AML-193 (cell line): ENCODE measurements at regions not wholly inside any gene's neighbourhood (a gene's known extent, or its start where the extent isn't known, plus 50 kb on each side); places are given as distances from the start of the nearest gene placed in this dataset.
"Not testable (repeated sequence)": the region's sequence is repeated elsewhere in the genome, so short reads cannot be mapped to it uniquely, and the experiment has no call there.

Source experiments
- DNase-seq, 2 experiments: peaks; one replicate each; lab custom pipeline; 2025; lab: John Stamatoyannopoulos, UW

DNA sequence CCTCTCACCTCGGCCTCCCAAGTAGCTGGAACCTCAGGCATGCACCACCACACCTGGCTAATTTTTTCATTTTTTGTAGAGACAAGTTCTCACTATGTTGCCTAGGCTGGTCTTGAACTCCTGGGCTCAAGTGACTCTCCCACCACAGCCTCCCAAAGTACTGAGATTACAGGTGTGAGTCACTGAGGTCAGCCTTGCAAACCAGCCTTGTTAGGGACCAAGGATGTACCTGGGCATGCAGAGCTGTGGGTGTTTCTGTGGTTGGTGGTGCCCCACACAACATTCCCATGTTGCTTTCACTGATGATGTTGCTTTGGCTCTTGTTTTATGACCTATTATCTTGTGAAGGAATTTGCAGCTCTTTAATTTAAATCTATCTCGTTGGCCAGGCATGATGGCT lies 54.8 kb downstream of the OTUD1 start:
- no peak for DNase-seq

DNA sequence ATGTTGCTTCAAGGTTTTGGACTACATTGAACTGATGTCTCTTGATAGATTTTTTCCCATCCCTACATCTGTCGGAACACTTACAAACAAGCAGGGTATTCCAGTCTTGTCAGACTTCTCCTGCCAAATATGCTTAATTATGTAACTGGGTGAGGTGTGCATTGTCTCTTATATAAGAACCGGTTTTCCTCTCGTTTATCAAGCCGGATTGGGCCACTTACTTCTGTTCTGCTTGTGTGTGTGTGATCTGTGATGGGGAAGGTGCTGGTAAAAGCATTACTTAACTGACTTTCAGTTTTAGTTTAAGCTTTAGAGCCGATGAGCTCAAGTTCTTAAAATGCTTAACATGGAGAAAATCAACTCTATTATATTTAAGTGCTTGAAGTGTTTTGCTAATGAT lies 57.9 kb downstream of the OTUD1 start:
- DNase-seq, result no peak

DNA sequence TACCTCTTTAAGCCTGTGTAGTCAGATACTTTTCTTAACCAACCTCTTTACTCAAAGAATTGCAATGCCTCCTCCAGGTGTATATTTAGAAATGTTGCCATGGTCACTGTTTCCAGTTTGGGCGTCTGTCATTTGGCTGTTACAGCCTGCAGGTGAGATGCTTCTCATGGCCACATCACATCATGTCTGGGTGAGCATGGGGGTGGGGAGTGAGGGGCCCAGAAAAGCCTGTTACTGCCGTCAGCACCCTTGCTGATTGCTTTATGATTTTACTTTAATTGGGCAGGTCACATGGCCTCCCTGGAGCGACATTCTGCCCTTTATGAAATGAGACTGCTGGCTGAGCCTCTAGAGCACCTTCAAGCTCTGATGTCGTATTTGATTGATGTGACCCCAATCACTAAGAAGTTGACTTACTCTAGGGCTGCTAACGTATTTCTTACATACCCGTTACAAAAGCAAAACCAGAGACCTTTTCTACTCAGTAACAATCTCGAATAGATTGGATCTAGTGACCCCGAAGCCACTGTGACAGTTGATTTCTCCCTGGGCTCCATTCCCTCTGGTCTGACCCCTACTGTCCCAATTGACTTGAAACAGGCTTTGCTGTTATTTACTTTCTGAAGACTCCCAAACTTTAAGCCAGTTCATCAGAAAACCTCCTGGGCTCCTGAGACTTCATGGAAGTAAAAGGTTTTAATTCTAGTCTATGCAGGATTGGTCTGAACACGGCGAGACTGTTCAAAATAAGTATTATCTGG lies 60.7 kb downstream of the OTUD1 start:
- DNase-seq, result no peak

DNA sequence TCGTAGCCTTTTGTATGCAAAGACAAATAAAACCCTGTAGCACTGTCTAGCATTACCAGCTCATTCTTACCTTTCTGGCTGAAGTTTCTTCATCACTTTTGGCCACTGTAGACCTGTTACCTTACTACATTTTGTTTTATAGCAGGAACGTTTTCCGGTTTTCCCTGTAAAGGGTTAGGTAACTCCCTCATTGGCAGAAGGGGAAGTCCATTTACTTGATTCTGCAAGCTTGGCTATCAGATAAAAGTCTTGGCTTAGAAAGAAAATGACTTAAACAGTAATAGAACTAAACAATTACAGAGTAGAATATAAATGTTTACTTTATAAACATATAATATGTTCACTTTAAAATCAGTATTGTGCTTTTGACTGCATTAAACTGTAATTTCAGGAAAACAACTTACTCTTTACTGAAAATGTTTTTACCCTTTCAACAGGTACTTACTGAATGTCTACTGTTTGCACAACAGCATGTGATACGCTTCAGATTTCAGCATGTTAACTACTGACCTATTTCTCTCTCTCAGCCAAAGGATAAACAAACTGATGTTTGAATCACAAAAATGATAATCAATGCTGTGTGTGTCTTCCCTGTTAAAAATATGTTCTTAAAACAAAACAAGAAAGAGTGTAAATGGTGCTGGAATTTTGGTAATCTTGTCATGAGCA lies 67.1 kb downstream of the OTUD1 start:
- no peak for DNase-seq

DNA sequence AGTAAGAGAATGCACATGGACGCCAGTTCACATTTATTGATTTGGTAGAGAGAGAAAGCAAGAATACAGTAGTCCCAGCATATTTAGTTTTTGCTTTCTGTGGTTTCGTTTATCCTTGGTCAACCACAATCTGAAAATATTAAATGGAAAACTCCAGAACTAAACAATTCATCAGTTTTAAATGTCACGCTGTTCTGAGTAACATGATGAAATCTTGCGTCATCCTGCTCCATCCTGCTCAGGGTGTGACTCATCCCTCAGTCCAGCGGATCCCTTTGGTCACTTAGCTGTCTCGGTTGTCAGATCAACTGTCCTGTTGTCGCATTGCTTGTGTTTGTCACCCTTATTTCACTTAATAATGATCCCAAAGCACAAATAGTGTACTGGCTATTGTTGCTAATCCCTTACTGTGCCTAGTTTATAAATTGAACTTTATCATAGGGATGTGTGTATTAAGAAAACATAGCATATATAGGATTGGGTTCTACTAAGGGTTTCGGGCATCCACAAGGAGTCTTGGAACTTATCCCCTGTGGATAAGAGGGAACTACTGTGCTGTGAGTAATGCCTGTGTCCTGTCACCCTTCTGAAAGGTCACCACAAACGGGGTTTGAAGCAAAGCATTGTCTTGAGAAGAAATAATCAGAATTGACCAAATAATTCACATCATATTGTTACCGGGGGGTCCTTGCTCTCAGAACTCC lies 73.6 kb downstream of the OTUD1 start:
- DNase-seq, result peak; percentile 59 to 63

DNA sequence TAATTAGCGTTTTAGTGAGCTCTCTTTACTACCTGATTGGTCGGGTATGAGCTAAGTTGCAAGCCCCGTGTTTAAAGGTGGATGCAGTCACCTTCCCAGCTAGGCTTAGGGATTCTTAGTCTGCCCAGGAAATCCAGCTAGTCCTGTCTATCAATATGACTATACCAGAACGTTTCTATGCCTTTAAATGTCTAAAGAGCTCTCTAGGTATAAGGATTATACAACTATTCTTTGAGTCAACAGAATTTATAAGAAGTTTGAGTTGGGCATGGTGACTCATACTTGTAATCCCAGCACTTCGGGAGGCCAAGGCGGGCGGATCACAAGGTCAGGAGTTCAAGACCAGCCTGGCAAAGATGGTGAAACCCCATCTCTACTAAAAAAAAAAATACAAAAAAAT lies 74.7 kb downstream of the OTUD1 start:
- not testable (repeated sequence) for DNase-seq

DNA sequence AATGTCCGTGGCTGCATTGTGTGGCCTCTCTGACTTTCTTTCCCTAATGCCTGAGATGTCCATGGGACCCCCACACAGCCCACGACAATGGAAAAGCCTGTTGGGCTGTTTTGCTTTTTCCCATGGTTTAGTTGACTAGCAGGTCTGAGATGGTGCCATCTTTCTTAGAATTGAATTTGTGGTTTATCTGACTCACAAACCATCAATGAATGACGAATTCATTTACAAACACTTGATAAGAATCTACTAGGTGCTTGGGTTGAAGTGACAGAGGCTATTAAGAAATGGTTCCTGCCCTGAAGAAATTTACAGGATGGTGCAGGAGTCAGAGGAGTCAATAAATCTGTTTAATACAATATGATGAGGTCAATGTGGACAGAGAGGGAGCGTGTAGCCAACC lies 75.4 kb downstream of the OTUD1 start:
- no peak for DNase-seq

DNA sequence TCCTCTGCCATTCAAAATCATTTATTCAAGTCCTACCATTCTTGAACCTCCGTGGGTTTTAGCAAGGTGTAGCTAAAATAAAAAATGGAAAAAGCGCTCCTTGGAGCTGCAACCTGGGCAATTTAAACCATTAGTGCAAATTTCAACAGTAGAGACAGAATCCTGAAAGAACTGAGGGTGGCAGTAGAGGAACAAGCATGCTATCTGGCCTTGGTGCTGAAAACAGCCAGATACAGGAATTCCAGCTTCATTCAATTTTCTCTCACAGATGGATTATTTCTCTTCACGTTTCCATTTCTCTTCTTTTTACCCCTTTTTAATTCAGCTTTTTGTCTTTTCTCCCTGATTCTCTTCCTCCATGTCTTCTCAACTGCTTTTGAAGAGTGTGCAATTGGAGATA lies 77.7 kb downstream of the OTUD1 start:
- DNase-seq, result peak; percentile 30 to 43

DNA sequence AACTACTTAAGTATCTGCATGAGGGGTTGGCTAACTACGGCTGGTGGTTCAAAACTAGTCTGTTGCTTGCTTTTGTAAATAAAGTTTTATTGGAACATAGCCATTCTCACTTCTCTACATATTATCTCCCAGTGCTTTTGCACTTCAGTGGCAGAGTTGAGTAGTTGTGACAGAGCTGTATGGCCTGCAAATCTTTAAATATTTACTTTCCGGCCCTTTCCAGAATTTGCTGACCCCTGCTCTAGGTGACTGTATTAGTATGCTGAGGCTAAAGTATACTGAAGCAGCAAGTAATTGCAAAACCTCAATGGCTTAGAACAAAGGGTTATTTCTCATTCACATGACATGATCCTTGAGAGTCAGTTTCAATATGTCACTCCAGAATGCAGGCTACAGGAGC lies 78.3 kb downstream of the OTUD1 start:
- no peak for DNase-seq

DNA sequence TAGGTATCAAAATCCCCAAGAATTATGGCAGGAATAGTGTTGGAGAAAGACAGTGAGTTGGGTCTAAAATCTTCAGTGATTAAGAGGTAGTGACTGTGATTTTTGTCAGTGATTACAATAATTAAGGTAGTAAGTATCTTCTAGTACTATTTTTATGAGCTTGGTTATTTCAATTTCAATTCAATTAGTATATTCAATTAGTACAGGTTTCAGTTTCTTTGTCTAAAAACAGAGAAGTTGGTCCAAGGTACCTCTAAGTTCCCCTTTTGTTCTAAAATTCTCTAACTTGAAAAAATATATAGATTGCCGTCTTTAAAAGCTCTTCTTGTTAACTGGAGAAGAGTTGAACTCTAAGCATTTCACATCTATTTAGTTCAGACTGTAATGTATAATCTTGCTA lies 82.9 kb downstream of the OTUD1 start:
- no peak for DNase-seq

DNA sequence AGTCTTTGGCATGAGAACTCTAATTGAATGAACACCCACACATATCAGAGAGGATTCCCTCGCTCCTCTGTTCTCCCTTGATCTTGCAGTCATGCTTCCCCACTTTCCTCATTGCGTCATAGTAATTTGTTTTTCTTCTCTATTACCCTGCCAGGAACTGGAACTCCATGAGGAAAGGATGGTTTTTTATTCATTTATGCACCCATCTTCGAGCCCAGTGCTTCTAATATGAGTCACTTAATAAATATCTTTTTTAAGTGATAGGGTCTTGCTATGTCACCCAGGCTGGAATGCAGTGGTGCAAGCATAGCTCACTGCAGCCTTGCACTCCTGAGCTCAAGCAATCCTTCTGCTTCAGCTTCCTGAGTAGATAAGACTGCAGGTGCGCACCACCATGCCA lies 83.5 kb downstream of the OTUD1 start:
- no peak for DNase-seq

DNA sequence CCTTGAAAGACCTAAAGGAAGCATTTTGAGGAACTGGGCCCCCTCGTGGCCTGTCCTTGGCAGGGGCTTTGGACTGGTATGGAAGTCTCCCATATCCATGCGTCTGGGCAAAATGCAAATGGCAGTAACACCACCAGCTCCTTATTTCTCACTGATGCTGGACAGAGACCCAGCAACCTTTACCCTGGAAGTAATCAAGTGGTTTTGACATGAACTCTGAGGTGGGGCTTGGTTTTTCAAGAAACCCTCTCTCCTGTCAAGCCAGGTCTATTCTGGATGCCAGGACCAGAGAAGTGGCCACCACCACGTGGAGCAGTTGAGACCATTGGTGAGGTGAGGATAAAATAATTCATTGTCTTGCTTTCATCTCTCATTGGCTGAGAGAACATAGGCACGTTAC lies 84.4 kb downstream of the OTUD1 start:
- DNase-seq, result no peak

DNA sequence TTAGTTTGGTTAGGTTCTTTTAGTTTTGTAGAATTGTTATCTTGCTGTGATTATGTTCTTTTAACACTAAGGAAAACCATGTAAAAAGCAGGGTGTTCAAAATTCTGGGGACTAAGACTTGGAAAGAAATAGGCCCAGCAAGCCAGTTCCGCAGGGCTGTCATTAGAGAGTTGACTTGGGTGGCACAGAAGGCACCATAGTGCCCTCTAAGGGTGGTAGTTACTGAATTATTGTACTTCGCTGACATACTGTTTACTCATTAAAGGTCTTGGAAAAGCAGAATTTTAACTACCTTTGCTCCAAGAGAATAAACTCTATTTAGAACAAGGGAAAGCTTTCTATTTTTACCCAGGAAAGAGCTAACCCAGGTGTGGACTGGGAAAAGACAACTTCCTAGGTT lies 86.5 kb downstream of the OTUD1 start:
- DNase-seq, result peak; percentile 17 to 37

DNA sequence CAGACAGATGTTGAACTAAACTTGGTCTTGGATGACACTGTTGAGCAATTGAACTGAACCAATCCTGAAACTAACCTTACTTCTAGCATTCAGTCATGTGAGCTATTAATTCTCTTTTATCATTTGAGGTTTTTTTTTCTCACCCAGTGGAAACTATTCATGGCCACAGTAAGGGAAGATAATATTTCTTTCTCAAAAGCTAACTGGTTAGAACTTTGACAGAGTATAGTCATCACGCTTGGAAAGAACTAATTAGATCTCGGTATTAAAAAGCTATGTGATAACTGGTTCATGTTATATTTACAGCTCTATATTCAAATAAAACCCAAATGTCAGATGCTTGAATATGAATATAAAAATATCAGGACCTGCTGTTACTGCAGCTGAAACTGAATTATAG lies 89.5 kb downstream of the OTUD1 start:
- no peak for DNase-seq

DNA sequence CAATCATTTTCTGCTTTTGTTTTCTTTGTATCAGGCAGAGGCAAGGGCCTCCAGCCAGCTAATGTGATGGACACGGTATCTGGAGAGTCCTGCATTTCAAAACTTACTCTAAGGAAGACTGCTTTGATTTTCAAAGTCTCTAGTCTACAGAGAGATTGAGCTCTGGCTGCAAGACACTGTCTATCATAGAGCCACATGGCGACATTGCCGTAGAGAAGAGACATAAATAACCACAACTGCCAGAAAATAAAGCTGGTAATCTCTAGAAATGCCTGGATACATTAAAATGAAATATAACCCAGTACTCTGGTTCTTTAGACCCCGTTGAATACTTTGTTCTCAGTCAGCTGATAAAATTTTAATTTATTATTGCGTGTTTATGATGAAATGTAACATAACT lies 90.8 kb downstream of the OTUD1 start:
- DNase-seq, result no peak

DNA sequence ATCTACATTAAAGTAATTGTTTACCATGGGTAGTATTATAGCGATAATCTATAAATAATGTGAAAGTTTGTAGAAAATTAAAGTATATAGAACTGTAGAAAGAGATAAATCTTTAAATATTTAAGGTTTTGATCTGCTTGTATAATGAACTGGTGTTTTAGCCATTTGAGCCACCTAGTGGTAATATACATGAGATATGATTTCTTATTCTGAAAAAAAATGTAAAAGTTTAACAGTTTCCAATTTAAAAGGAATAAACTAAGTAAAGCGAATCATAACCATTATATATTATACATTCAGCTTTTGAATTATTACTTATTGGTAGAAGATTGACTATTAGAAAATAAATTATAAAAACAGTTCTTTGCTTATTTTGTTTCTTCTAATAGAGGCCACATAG lies 91.2 kb downstream of the OTUD1 start:
- DNase-seq, result peak; percentile 34 to 49

DNA sequence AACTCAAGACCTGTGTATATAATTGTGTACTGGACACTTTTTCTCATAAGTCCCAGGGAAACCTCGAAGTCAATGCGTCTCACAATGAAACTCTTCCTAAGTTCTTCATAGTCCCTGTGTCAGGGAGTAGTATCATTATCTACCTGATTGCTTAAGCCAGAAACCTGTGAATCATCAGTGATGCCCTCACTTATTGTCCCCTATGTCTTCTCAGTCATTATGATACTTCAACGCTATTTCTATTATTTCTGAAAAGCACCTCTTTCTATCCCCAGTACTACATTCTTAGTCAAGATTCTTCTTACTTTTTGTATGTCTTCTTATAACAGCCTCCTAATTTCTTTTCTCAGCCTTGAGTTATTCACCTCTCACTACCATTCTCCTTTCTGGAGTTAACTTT lies 94.3 kb downstream of the OTUD1 start:
- DNase-seq, result no peak

DNA sequence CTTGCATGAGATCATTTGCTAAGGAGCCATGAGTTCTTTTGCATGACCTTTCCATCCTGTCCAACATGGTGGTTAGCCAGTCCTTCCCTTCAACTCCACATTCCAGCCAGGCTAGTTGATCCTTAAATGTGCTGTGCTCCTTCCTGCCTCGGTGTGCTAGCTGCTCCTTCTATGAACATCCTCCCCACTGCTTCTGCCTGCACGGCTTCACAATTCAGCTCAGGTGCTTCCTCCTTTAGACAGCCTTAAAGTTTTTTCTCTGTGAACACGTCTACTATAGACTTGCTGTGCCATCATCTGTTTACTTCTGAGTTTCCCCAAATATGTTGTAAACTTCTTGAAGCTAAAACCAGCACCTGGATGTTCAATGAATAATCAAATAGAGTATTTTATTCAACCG lies 95.5 kb downstream of the OTUD1 start:
- no peak for DNase-seq

DNA sequence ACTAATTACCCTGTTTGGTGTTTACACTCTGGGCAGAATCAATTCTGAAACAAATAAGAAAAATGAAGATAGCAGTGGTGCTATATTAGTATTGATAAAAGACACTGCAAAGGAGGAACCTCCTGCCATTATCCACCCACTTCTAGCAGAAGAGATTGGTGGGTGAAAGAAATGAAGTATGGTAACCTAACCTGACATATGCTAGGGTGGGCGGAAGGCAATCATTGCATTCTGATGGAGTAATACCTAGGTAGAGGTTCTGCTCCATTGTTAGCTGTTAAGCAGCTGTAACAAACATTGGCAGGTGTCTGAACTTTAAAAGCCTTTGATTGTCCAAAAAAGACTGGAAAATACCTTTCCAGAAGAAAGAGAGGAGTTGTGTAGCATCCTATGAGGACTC lies 95.9 kb downstream of the OTUD1 start:
- no peak for DNase-seq

DNA sequence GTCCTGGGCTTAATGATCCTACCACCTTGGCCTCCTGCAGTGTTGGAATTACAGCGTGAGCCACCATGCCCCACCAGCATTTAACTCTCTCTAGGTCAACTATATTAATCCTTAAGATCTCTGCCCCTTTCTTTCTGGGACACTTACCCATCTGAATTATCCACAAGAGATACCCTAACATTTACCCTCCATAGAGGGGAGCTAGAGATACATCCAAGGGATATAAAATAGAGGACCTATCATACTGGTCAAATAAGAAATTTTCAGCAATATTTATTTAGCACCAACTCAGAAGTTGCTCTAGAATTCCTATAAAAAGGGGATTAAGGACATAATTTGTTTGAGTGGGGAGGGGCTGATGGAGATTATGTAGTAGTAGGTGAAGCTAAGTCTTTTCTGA lies 96.5 kb downstream of the OTUD1 start:
- DNase-seq, result peak; percentile 68 to 69

DNA sequence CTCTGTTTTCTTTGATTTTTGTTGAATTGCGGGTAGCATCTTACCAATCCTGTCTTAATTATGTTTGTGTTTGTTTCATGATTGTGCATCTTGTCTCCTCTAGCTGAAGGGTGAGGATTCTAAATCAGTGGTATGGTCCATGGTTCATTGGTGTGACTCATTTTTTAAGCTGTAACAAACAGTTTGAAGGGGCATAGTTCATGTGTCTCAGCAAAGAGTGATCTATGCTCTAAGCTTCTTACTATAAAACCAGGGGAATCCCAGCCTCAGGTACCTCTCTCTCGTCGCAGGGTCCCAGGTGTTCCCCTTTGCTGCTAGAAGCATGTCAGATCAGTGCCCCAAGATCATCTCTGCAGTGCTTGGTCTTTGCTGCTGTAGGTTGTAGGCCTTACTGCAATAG lies 100.1 kb downstream of the OTUD1 start:
- no peak for DNase-seq

DNA sequence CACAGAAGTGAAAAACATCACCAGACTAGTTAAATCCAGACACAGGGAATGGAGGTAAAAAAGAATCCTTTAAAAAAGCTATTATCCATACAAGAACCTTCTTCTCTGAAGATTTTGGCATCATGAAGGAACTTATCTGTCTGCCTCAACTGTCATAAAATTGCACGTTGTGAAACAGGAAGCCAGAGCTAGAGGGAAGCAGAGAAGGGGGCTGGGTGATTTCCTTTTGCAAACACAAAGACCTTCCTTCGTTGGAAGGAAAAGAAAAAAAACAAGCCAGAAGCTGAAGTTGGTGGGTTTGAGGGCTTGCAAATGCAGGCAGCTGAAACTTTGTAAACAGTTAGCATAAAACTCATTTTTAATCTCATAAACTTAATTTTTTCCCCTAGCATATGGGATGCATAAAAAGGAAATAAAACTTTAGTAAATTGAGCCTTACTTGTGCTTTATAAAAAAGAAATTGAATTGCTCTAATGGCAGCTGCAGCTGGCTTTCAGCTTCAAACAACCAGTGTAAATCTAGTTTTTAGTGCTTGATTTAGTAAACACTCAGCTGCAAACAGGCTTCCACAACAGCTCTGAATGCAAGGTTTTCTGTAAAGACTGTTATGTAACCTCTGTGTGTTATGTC lies 101.6 kb downstream of the OTUD1 start:
- DNase-seq, result peak; percentile 83 to 87
